Fibroblast of peridontal ligament (primary cell): ENCODE measurements at regions not wholly inside any gene's neighbourhood (a gene's known extent, or its start where the extent isn't known, plus 50 kb on each side); places are given as distances from the start of the nearest gene placed in this dataset.
A peak's percentile ranks its signal among the peaks of the same experiment; 100 is the strongest.

ENCODE experiments used
- DNase-seq: peaks from one replicate; pipeline ENCODE4 v3.0.0-alpha.2; 2010; ENCODE audit errors: extremely low read depth

DNA sequence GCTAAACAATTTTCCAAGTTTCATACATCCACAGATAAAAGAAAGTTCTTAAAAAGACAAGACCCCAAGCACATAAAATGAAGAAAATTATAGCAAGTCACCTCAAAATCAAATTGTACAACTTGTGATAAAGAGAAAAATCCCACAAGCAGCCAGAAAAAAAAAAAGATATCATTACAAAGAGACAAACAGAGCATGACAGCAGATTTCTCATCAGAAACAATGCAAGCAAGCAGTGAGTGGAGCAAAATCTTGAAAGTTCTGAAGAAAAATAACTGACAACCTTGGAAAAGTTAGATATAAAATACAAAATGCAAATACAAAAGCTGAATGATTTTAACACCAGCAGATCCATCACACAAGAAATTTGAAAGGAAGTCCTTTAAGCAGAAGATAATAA lies 194.5 kb upstream of the SOX5 start:
- DNase-seq: no peak

DNA sequence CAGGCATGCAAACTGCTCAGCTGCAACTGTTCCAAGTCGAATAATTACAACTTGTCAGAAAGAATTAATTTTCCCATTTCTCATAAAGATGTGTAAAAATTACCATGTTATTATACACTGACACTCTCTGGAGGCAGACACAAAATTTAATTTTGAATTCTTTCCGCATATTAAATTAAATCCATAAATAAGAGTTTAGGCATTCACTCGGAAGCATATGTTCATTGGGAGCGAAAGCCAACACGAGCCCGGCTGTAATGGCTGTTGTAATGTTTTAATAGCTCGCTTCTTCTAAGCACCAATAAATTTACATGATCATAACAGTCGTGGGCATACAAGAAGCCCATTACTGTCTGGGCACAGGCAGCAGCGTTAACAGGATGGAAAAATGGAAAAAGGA lies 189.6 kb upstream of the SOX5 start:
- DNase-seq: no peak

DNA sequence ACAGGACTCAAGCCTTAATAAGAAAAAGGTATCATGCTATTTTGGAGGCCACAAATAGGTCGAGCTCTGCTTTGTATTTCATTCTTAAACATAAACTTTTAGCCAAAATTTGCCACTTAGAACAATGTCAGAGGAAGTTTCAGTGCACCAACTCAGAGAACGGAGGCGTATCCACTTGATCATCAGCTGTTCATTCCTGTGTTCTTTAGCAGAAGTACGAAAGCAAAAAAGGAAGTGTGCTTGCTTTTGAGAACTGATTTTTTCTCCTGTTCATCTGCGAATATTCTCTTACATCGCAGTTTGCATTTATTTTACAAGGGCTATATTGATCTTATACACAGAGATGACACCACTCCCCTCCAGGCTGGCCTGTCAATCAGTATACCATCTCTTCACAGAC lies 188.6 kb upstream of the SOX5 start:
- no peak for DNase-seq

DNA sequence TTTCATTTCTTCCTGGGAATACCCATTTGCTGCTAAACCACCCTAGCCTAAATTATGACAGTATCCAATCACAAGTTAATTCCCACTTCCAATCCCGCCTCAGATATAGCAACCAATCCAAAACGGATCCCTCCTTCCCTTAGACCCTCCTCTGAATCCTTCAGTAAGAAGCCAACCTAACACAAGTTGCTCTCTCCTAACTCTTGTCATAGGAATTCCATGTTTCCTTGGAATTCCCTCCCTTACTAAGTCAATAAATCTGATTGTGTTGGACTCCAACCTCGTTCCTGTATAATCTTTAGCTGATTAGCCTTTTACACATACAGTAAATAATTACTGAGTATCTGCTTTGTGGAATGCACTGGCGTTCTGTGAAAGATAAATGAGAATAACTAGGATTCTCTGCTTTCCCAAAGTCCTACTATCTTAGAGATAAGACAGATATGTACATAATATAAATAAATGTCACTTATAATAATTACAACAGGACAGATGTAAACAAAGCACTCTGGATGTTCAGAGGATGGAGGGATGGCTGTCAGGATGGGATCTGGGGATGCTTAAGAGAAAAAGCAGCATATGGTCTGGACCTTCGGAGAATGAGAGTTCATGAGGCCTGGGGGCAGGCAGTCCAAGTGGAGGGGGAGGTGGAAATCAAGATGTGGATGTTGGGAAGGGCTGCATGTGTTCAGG lies 185.8 kb upstream of the SOX5 start:
- DNase-seq: no peak

DNA sequence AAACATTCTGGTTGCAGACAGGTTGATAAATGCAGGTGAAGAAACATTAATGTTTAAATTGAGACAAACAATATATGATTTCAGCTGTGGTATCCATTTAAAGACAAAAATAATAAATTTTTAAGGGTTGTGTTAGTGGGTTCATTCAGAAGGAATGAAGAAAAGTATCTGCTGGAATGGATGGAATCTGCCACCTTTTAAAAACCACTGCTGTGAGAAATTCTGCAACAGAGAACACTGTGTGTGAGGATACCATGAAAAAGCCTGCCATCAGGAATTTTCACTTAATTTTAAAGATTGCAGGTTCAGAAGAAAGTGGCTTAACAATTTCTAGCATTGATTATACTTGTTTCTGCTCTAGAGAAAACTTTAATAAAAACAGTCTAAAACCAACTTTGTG lies 184.6 kb upstream of the SOX5 start:
- DNase-seq: no peak

DNA sequence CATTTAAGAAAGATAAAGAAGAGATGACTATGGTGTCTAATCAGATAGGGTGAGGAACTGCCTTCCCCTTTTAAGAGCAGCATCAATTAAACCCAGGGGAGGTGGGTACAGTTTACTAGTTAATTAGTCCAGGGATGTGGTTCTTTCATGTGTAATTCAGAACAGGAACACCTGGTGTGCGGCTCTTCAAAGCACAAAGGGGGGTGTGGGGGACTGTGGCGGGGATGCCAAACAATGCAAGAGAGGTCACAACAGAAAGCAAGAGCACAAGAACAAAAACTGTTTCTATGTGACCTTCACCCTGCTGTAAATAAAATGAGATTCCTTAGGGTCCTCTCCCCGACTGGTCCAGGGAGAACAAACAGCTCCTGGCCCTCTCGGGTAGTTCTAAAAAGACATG lies 183.9 kb upstream of the SOX5 start:
- no peak for DNase-seq

DNA sequence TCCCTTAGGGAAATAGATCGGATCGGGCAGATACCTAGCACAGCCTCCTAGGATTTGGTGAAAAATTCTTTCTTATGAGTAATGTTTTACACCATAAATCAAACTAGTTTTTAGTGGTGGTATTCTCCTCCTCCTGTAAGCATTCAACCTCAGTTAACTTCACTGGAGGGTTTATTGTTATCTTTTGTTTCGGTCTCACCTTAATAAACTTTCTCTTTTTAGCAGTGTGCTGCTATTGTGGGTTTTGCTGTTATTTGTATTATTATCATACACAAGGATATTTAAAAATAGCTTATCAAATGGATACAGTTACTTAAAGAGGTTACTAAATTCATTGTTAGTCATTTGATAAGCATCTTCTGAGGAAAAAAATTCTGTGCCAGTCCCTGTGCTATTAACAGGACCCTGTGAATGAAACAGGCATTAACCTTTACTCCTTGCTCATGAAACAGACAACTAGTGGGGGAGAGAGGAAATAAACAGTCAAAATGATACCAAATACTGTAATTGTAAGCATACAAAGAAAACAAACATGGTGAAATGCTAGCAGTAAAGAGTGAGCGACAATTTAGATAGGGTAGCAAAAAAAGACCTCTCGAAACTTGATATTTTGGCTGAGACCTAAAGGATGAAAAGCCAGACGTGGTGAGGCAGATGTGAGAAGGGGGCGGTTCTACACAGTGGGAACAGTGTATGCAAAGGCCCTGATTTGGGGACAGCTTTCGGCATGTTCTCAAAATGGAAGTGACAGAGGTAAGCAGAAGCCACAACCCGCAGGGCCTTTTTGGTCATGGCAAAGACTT lies 178.7 kb upstream of the SOX5 start:
- DNase-seq: no peak

DNA sequence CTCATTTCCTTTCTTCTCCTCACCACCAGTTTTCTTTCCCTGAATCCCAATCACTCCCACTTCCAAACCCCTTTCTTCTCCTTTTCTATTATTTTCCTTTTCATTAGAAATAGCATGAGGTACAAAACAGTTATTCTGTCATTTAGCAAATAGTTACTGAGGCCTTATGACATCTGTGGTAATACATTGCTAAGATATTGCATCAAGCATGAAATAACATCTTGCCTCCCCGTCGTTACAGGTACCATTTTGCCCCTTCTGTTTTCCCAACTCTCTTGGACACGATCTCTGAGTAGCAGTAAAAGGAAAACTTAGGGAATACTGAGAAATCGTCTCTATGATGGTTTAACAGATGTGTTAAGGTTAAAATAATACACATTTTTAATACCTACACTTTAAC lies 175.8 kb upstream of the SOX5 start:
- no peak for DNase-seq

DNA sequence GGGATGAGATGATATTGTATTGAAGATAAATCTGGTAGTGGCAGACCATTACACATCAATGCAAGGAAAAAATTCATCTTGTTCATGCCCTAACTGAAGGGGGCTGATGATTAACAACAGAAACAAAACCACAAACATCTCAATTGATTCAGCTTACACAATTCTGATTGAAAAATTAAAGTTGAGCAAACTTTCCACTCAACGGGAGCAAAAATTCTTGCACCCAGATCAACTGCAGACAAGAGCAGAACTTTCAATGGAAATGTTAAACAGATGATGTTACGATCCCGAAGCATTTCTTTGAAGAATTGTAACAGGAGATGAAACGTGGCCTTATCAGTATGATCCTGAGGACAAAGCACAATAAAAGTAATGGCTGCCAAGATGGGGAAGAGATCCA lies 172.4 kb upstream of the SOX5 start:
- peak; percentile 10 for DNase-seq

DNA sequence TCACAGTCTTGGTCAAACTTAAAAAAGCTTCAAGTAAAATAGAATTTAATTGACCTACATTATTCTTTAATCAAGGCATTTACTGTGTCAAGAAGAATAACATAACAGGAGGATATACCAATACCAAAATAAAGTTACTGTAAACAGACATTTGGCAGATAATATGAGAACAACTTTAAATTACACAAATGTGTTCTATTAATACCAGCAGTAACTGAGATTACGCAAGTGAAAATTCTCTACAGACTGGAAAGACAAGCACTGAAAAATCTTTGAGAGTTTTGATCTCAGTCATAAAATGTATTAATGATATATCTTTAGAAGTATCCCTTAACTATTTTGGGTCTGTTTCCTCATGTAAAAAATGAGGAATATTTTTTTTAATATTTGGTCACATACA lies 169.2 kb upstream of the SOX5 start:
- peak; percentile 17 for DNase-seq

DNA sequence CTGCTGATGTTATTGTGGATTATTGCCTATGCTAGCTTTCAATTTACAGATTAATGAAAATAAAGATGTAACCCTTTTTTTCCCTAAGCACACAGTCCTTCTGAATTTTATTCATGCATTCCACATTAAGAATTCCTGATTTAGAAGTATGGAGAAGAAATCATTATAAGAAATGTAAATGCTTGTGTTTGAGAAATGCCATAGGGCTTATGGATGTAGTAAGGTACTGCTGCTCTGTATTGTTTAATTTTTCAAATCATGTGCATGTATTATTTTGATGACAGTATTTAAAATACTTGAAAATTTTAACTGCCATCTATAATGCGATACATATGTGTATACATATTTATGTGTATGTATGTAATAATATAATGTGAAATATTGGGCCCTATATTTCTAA lies 167.1 kb upstream of the SOX5 start:
- no peak for DNase-seq

DNA sequence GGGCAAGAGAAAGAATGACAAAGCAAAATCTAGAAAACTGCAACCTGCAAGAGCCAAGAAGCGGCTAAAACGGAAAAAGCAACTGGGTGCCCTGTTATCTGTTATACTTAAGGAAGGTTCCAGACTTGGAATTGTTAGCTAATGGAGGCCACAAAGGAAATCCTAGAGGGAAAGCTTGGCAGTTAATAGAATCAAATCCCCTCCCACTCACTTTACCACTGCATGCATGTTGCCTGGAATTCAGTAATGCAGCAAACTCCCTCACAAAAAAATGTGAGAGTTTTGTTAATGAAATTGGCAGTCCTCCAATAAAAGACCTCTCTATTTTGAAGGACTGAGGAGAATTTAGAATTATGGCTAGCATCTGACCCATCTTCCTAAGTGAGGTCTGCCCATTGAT lies 164.2 kb upstream of the SOX5 start:
- no peak for DNase-seq

DNA sequence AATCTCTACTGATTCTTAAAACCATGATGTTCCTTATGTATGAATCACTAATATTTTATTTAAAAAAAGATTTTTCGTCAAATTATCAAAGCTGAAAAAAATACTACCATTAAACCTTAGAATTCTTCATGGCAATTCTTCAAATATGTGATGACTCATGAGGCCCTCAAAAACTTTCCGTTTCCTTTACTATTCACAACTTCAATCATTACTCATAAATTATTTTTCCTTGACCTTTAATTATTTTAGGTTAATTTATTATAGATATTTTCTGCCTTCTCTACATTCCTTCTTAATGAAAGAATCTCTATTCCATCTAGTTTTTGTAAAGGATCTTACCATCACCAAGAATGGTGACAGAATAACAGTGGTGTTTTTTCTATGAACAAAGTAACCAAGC lies 162.1 kb upstream of the SOX5 start:
- peak; percentile 16 for DNase-seq

DNA sequence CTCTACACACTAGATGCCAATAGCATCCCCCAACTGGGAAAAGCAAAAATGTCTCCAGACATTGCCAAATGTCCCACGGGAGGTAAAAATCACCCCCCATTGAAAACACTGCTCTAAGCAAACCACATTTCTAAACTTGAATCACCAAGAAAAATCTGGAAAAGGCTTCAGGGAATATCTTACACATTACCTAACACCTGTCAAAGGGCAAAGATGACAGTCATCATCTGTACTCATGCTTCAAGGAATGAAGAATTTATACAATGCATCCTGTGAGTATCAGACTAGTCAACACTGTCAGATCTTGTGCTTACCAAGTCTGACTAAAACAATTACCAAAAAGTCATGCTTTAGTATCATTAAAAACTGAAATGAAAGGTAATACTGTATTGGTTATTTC lies 161.6 kb upstream of the SOX5 start:
- no peak for DNase-seq

DNA sequence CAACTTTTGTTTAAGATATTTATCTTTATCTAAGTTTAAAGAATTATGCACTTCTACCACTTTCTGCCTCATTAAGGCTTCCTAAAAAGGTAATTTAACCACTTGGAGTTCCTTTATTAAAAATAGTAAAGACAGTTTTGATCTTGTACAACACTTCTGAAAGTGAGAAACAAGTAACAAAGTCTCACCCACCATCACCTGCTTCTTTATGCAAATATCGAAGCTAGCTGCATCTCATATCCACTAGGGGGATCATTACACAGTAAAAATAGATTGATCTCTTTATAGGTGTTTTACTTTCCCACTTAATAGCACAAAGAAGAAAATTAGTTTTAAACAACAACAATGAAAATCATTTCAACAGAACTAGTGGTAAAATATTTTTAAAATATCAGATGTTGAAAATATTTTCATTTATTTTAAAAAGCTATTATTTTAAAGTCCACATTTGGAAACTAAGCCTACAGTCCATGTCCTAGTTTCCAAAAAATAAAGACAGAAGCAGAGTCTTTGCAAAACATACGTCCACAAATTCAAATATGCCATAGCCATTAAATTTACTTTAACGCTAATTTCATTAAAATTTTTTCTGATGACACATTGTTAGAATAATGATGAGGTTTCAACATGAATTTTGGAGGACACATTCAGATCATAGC lies 160.0 kb upstream of the SOX5 start:
- peak; percentile 35 for DNase-seq

DNA sequence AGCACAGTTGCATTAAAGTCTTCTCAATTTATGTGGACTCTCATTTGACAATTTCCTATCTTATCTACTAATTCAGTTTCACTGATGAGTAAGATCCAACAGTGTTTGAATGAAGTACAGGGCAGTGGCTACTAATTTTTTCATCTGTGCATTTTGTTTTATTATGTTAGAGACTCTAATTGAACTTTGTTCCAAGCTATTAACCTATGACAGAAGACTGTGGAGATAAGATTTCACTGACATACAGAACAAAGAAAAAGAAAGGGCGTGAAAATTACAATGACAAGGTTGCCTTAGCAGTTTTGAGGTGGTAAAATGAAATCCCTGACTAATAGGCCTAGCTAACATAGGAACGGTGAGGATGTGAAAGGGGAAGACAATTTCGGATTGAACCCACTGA lies 153.2 kb upstream of the SOX5 start:
- DNase-seq: no peak

DNA sequence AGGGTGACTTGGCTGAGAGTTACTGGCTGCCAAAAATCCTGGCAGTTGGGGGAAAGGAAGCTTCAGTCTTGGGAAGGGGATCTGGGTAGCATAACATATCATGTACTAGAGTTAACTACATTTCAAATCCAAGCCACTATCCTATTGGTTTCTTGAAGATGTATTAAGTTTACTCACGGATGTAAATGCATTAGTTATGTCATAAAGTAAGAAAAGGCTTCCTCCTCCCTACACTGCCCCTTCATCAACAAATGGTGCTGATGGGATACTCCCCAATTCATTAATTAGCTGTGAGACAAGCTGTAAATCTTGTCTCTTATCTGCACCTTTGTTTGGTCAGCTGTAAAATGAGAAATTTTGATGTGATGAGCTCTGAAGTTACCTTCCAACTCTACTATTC lies 150.1 kb upstream of the SOX5 start:
- no peak for DNase-seq

DNA sequence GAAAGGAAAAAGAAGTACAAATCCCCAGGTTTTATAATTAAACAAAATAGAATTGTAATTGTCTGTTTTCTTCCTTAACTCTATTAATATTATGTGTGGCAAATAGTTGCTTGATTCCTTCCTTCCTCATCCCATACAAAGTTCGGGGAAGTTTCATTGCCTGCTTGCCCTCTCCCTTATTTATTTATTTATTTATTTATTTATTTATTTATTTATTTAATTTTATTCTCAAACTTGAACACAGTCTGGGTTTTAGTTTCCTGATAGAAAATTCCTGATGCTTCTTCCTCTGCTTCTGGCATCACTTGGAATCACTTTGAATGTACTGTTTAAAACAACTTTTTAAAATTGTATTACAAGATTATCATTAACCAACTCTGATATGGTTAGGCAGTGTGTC lies 145.8 kb upstream of the SOX5 start:
- no peak for DNase-seq

DNA sequence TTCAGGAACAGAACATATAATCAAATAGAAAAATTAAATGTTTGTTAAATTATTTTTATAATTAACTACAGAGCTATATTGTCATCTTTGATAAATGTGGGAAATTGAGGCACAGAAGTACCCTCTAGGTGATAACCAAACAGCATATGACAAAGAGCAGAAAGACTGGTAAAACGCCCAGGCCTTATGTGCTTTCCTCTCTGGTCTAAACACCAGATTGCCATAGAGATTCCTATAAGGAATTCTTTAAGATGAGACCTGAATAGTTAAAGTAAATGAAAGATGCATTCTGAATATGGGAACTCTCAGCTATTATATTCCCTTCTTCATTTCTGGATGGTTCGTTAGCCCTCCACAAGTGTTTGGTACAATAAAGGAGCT lies 140.0 kb upstream of the SOX5 start:
- no peak for DNase-seq

DNA sequence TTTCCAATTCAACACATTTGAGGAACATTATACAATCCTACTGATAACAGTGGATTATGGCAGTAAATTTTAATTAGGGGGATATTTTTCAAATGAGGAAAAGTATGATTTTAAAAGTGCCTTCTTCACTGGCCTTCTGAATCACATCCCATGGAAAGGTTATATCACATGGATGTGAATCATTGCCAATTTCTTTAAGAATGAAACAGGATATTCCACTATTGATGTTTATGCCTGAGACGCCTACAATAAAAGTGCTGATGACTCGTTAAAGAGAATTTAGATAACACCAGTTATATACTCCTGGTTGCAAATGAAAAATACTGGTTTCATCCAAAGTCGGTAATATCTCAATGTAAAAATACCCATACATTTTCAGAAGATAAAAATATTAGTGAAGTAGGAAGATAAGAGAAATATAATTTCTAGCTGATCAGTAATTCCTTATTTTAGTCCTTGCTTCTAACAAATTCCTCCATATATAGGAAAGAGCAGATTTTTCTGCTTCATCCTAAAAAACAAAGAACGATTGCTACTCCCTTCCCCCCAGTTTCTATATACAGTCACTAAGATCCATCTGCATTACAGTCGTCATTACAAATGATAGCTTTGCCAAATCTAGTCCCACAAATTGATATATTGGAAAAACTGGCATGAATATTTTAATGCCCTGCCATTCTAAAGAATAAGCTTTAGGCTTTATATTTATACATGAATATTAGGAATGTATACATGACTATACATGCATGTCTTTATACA lies 139.5 kb upstream of the SOX5 start:
- no peak for DNase-seq

DNA sequence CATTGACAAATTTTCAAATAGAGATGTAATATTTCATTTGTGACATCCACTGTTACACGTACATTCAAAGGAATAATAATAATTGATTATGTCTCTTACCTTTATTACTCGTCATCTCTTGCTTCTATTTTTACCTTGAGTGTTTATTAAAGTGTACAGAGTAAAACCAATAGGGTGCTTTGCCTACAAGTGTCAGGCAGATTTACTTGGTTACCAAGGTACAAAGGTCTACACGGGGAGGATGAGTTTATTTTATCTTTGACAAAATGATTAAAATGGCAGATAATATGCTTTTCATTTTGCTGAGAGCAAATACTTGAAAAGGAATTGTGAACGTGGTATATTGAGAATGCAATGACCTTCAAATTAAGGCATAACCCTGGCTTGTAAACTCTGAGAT lies 137.8 kb upstream of the SOX5 start:
- no peak for DNase-seq

DNA sequence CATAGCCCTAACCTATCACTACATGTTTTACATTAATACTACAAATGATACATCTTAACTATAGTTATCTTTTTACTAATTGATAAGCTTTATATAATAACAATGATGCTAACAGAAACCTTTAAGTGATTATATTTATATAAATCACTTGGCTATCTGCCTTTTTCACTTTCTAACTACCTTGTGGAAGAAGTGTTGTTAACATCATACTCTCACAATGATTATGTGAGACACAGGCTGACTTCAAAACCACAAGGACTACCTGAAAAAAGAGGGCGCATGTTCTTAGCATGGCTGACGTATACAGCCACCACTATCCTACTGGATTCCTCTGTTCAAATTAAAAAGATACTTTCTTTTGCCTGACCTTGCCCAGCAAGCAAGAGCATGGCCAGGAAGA lies 135.3 kb upstream of the SOX5 start:
- DNase-seq: no peak

DNA sequence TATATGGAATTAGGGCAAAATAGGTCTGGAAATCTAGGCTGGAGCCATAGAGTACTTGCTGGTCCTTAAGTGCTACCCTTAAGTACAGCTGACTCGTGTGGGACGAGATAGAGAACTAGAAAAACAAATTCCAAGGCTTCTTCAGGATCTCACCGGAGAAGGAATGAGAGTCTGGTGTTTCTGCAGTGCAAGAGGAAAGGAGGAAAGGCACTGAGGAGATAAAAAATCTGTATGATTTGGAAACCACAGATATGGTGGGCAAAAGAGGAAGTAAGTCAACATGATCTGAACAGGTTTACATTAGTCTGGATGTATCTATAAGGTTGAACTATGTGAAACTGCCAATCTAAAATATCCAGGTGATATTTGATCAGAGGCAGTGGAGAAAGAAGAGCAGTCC lies 134.4 kb upstream of the SOX5 start:
- no peak for DNase-seq
